ENCODE measurements at regions not wholly inside any gene's neighbourhood (a gene's known extent, or its start where the extent isn't known, plus 50 kb on each side); places are given as distances from the start of the nearest gene placed in this dataset.

DNA sequence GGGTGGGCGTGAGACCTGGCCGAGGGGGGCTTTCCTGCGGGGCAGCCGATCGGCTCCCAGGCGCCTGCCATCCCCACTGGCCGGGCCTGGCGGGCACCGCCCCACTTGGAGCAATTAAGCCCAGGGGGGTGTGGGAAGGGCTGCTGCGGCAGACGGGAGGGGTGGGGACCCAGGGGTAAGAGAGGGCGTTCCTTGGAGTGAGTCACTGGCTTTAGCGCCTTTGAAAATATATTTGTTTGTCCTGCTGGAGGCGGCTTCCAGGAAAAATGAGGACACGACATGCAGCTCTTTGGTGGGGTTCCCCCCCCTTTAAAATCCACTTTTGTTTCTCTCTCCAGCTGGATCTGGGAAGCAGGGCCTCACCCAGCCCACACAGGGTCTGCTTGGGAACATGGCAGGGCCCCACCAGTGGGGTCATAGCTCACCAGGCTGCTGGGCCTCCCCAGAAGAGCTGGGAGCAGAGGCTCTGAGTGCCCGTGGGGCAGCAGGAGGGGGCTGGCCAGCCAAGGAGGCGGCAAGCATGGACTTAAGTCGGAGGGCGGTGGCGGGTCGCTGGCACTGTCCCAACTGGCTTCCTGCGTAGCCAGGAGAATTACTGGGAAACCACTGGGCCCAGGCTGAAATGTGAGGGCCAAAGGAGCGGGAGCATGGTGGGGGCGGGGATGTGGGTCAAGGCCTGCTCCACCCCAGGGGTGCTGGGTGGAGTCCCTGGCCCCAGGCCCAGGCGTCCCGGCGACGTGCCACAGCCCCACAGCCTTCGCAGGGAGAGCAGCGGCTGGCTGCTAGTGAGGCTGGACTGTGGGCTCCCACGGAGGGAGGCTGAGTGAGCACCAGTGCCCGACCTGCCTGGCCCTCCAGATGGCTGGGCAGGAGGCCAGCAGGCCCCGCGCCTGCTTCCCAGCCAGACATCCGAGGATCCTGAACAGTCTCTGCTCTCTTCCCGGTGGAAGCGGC, 128.0 kb downstream of the RFLNA start:
- DNase-seq (ENCODE audit: low read depth): peak; percentile 97
- H3K4me3 ChIP-seq (replicated peaks; ENCODE audit: low read depth, low read length): peak overlapping the region; percentile 7
- TF ChIP-seq CTCF (IDR thresholded peaks at IDR 0.05; ENCODE audit: low read length, missing control alignments): no peak

GRCh38 chr12:124422142-124422569, 127.3 kb downstream of the RFLNA start:
- H3K4me3 ChIP-seq (replicated peaks; ENCODE audit: low read depth, low read length): no peak overlapping the region
- TF ChIP-seq CTCF (IDR thresholded peaks at IDR 0.05; ENCODE audit: low read length, missing control alignments): no peak
- DNase-seq (ENCODE audit: low read depth): no peak

- DNase-seq (ENCODE audit: low read depth): no peak
- no peak overlapping the region for H3K4me3 ChIP-seq (replicated peaks; ENCODE audit: low read depth, low read length)
- TF ChIP-seq CTCF (IDR thresholded peaks at IDR 0.05; ENCODE audit: low read length, missing control alignments): no peak
Observed at GRCh38 chr12:124420996-124421674, 126.2 kb downstream of the RFLNA start.

DNA sequence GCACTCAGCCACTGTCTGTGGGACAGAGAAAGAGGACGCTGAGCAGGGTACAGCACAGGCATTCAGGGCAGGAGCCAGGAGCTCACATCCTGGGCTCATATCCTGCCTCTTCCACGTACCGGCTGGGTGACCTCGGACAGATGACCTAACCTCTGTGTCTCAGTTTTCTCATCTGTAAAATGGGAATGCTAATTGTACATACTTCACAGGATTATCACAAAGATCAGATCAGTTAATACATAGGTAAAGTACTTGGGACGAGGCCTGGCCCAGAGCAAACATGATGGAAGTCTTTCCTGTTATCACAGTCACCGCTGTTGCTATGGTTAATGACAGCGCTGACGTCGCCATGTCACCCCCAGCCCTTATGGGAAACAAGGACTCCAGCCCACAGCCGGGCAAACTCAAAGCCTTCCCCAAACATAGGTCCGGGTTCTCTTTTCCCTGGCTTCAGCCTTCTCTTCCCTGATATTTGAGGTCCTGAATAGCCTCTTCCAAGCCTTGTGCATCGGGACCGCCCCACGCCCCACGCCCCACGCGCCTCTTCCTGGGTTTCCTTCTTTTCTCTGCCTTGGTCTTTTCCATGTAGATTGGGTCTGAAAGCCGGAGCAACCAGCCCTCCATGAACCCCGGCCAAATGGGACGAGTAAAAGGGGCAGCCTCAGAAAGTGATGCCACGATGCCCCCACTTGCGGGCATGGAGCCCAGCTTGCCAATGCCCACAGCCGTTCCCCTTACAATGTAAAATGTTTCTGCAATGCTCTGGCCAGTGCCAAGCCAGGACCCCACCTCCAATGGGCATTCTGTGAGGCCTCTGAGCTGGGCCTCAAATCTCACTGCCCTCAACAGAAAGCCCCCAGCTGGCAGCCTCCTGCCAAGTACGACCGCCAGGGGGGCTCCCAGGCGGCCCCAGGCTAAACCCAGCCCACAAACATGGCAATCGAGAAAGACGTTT, 125.4 kb downstream of the RFLNA start:
- no peak for DNase-seq (ENCODE audit: low read depth)
- TF ChIP-seq CTCF (IDR thresholded peaks at IDR 0.05; ENCODE audit: low read length, missing control alignments): no peak
- no peak overlapping the region for H3K4me3 ChIP-seq (replicated peaks; ENCODE audit: low read depth, low read length)

- H3K4me3 ChIP-seq (replicated peaks; ENCODE audit: low read depth, low read length): no peak overlapping the region
- DNase-seq (ENCODE audit: low read depth): no peak
- no peak for TF ChIP-seq CTCF (IDR thresholded peaks at IDR 0.05; ENCODE audit: low read length, missing control alignments)
Observed at GRCh38 chr12:124419292-124420040, 124.6 kb downstream of the RFLNA start.

GRCh38 chr12:124418791-124419190, 123.9 kb downstream of the RFLNA start:
- TF ChIP-seq CTCF (IDR thresholded peaks at IDR 0.05; ENCODE audit: low read length, missing control alignments): no peak
- no peak for DNase-seq (ENCODE audit: low read depth)
- H3K4me3 ChIP-seq (replicated peaks; ENCODE audit: low read depth, low read length): no peak overlapping the region

Measured in fibroblast of pulmonary artery (primary cell).